ENCODE measurements at regions not wholly inside any gene's neighbourhood (a gene's known extent, or its start where the extent isn't known, plus 50 kb on each side); places are given as distances from the start of the nearest gene placed in this dataset.

DNA sequence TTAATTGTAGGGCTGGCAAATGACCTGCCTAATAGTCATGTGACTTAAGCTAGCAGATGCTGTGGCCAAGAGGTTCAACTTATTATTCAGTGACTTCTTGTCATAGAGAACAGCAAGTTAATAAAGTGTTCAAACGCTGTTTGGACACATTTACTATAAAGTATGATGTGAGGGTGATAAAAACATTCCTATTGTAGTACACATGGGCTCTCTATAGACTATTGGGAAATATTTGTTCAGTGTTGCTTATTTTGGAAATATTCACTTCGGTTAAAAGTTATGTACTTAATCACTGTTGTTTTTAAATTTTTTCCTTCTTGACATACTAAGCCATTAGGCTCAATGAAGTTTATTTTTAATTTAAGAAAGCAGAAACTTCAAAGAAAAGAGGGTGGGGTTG lies 345.0 kb downstream of the NNT start:
- no peaks in the 10 kb centered on the region for H4K20me1 ChIP-seq (ENCODE audit: insufficient read depth, low read length)
- no peak overlapping the region for H3K4me3 ChIP-seq (ENCODE audit: insufficient read depth, low read length)
- H3K79me2 ChIP-seq (ENCODE audit: insufficient read depth, low read length), result no peaks in the 10 kb centered on the region
- no peaks in the 10 kb centered on the region for H3K27me3 ChIP-seq (ENCODE audit: insufficient read depth, low read length)
- no peaks in the 10 kb centered on the region for H3K4me1 ChIP-seq (ENCODE audit: insufficient read depth, low read length)
- no peaks in the 10 kb centered on the region for H3K36me3 ChIP-seq (ENCODE audit: insufficient read depth, low read length)
- H2AFZ ChIP-seq (ENCODE audit: low read length), result no peak overlapping the region
- no peak for DNase-seq (ENCODE audit: insufficient read length, low spot score, missing footprints)
- no peaks in the 10 kb centered on the region for H3K9me3 ChIP-seq (ENCODE audit: low read depth, low read length)
- TF ChIP-seq, protein P1, sequence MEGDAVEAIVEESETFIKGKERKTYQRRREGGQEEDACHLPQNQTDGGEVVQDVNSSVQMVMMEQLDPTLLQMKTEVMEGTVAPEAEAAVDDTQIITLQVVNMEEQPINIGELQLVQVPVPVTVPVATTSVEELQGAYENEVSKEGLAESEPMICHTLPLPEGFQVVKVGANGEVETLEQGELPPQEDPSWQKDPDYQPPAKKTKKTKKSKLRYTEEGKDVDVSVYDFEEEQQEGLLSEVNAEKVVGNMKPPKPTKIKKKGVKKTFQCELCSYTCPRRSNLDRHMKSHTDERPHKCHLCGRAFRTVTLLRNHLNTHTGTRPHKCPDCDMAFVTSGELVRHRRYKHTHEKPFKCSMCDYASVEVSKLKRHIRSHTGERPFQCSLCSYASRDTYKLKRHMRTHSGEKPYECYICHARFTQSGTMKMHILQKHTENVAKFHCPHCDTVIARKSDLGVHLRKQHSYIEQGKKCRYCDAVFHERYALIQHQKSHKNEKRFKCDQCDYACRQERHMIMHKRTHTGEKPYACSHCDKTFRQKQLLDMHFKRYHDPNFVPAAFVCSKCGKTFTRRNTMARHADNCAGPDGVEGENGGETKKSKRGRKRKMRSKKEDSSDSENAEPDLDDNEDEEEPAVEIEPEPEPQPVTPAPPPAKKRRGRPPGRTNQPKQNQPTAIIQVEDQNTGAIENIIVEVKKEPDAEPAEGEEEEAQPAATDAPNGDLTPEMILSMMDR (IDR thresholded peaks at IDR 0.05; ENCODE audit: extremely low read depth, low read depth, low read length), result no peak
- H3K4me2 ChIP-seq (ENCODE audit: insufficient read depth, low read length), result no peak overlapping the region
- no peak overlapping the region for H3K27ac ChIP-seq (ENCODE audit: low read depth, low read length)

DNA sequence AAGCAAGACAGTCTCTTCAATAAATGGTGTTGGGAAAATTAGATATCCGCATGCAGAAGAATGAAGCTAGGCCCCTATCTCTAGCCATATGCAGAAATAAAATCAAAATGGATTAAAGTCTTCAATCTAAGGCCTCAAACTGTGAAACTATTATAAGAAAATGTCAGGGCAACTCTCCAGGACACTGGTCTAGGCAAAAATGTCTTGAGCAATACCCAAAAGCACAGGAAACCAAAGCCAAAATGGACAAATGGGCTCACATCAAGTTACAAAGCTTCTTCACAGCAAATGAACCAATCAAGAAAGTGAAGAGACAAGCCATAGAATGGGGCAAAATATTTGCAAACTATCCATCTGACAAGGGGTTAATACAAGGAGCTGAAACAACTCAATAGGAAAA lies 338.8 kb downstream of the NNT start:
- Histone ChIP-seq H3K27me3 (ENCODE audit: insufficient read depth, low read length) (no peaks in the 10 kb centered on the region), H3K9me3 (ENCODE audit: low read depth, low read length) (no peaks in the 10 kb centered on the region), H3K36me3 (ENCODE audit: insufficient read depth, low read length) (no peaks in the 10 kb centered on the region), H2AFZ (ENCODE audit: low read length) (no peak overlapping the region), H3K4me1 (ENCODE audit: insufficient read depth, low read length) (no peaks in the 10 kb centered on the region), H3K79me2 (ENCODE audit: insufficient read depth, low read length) (no peaks in the 10 kb centered on the region), H3K4me2 (ENCODE audit: insufficient read depth, low read length) (no peak overlapping the region), H3K4me3 (ENCODE audit: insufficient read depth, low read length) (no peak overlapping the region), H4K20me1 (ENCODE audit: insufficient read depth, low read length) (no peaks in the 10 kb centered on the region), H3K27ac (ENCODE audit: low read depth, low read length) (no peak overlapping the region)
- no peak for DNase-seq (ENCODE audit: insufficient read length, low spot score, missing footprints)
- TF ChIP-seq, protein P1 (IDR thresholded peaks at IDR 0.05; ENCODE audit: extremely low read depth, low read depth, low read length), result no peak

DNA sequence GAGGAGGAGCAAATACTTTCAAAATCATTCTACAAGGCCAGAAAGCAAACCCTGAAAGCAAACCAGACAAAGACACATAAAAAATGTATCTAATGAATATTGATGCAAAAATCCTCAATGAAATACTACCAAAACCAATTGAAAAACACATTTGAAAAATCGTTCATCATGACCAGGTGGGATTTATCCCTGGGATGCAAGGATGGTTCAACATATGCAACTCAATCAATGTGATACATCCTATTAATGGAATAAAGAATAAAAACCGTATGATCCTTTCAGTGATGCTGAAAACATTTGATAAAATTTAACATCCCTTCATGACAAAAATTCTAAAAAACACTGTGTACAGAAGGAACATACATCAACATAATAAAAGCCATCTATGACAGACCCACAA lies 337.6 kb downstream of the NNT start:
- H2AFZ ChIP-seq (ENCODE audit: low read length), result no peak overlapping the region
- TF ChIP-seq, protein P1 (IDR thresholded peaks at IDR 0.05; ENCODE audit: extremely low read depth, low read depth, low read length), result no peak
- no peaks in the 10 kb centered on the region for H3K27me3 ChIP-seq (ENCODE audit: insufficient read depth, low read length)
- no peaks in the 10 kb centered on the region for H3K4me1 ChIP-seq (ENCODE audit: insufficient read depth, low read length)
- H3K4me3 ChIP-seq (ENCODE audit: insufficient read depth, low read length), result no peak overlapping the region
- DNase-seq (ENCODE audit: insufficient read length, low spot score, missing footprints), result no peak
- H3K9me3 ChIP-seq (ENCODE audit: low read depth, low read length), result peaks cover 2% of the 10 kb centered on the region
- H3K36me3 ChIP-seq (ENCODE audit: insufficient read depth, low read length), result no peaks in the 10 kb centered on the region
- no peak overlapping the region for H3K4me2 ChIP-seq (ENCODE audit: insufficient read depth, low read length)
- no peaks in the 10 kb centered on the region for H4K20me1 ChIP-seq (ENCODE audit: insufficient read depth, low read length)
- no peak overlapping the region for H3K27ac ChIP-seq (ENCODE audit: low read depth, low read length)
- H3K79me2 ChIP-seq (ENCODE audit: insufficient read depth, low read length), result no peaks in the 10 kb centered on the region

DNA sequence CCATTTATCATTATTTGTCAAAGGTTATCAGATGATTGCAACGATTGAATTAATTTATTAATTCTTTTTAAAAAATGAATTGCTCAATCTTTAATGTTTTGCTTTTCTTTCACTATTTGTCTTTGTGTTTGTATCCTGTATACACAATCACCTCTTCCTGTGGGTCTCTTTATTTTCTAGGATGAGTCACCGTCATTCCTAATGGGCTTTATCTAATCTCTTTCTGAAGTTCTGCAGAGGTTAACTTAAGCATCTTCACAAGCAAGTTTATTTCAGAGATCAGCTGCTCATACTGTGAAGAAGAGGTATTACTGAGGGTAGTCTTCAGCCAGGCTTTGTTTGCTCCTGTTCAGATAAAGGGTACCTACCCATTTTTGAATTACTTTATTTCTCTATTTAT lies 323.9 kb downstream of the NNT start:
- no peaks in the 10 kb centered on the region for H3K4me1 ChIP-seq (ENCODE audit: insufficient read depth, low read length)
- H3K4me3 ChIP-seq (ENCODE audit: insufficient read depth, low read length), result no peak overlapping the region
- H3K27me3 ChIP-seq (ENCODE audit: insufficient read depth, low read length), result no peaks in the 10 kb centered on the region
- H3K36me3 ChIP-seq (ENCODE audit: insufficient read depth, low read length), result no peaks in the 10 kb centered on the region
- DNase-seq (ENCODE audit: insufficient read length, low spot score, missing footprints), result no peak
- H3K79me2 ChIP-seq (ENCODE audit: insufficient read depth, low read length), result no peaks in the 10 kb centered on the region
- H4K20me1 ChIP-seq (ENCODE audit: insufficient read depth, low read length), result no peaks in the 10 kb centered on the region
- TF ChIP-seq, protein P1 (IDR thresholded peaks at IDR 0.05; ENCODE audit: extremely low read depth, low read depth, low read length), result no peak
- H3K9me3 ChIP-seq (ENCODE audit: low read depth, low read length), result no peaks in the 10 kb centered on the region
- no peak overlapping the region for H3K27ac ChIP-seq (ENCODE audit: low read depth, low read length)
- H3K4me2 ChIP-seq (ENCODE audit: insufficient read depth, low read length), result no peak overlapping the region
- H2AFZ ChIP-seq (ENCODE audit: low read length), result no peak overlapping the region
